Osteoblast (primary cell): ENCODE measurements at regions not wholly inside any gene's neighbourhood (a gene's known extent, or its start where the extent isn't known, plus 50 kb on each side); places are given as distances from the start of the nearest gene placed in this dataset.

Experiments
- DNase-seq: peaks from one replicate; pipeline ENCODE4 v3.0.0; 2011; ENCODE audit warnings: low spot score, mixed read lengths; ENCODE audit not compliant: insufficient read length; ENCODE audit errors: missing footprints
- H2AFZ ChIP-seq: 2 replicates; pipeline ENCODE4 v1.6.0; 2011; ENCODE audit warnings: mild to moderate bottlenecking, low read length
- H3K27ac ChIP-seq: 2 replicates; pipeline ENCODE4 v1.5.1; 2011; ENCODE audit warnings: mild to moderate bottlenecking, low read depth, low read length, moderate library complexity
- H3K27me3 ChIP-seq: 2 replicates; pipeline ENCODE4 v1.6.0; 2012; ENCODE audit warnings: mild to moderate bottlenecking, control low read depth, inconsistent platforms, low read length, moderate library complexity; ENCODE audit not compliant: insufficient read depth
- H3K36me3 ChIP-seq: 2 replicates; pipeline ENCODE4 v1.5.1; 2011; ENCODE audit warnings: mild to moderate bottlenecking, low read length, control low read depth, moderate library complexity; ENCODE audit not compliant: insufficient read depth
- H3K4me1 ChIP-seq: 2 replicates; pipeline ENCODE4 v1.5.1; 2011; ENCODE audit warnings: mild to moderate bottlenecking, low read length, control low read depth, moderate library complexity; ENCODE audit not compliant: insufficient read depth
- H3K4me2 ChIP-seq: 2 replicates; pipeline ENCODE4 v1.6.0; 2011; ENCODE audit warnings: mild to moderate bottlenecking, low read length; ENCODE audit not compliant: insufficient read depth
- H3K4me3 ChIP-seq: fragments of 200-600 bp; sonication (generic); 3 replicates; pipeline ENCODE4 v1.5.1; 2012; ENCODE audit warnings: mild to moderate bottlenecking, low read length, inconsistent platforms; ENCODE audit not compliant: insufficient read depth
- H3K79me2 ChIP-seq: 2 replicates; pipeline ENCODE4 v1.6.0; 2012; ENCODE audit warnings: mild to moderate bottlenecking, low read length, control low read depth, inconsistent platforms; ENCODE audit not compliant: insufficient read depth
- H3K9me3 ChIP-seq: 2 replicates; pipeline ENCODE4 v1.5.1; 2011; ENCODE audit warnings: low read depth, low read length, control low read depth
- H4K20me1 ChIP-seq: 2 replicates; pipeline ENCODE4 v1.6.0; 2012; ENCODE audit warnings: mild to moderate bottlenecking, low read length, control low read depth; ENCODE audit not compliant: insufficient read depth
- CTCF ChIP-seq: IDR thresholded peaks from 2 replicates; pipeline ENCODE4 v1.5.1; 2011; ENCODE audit warnings: mild to moderate bottlenecking, low read depth, low read length, moderate library complexity; ENCODE audit errors: extremely low read depth

GRCh38 chr10:123294886-123295285 lies 140.7 kb downstream of the BUB3 start:
- Histone ChIP-seq H3K9me3 (no peaks in the 10 kb centered on the region), H3K36me3 (no peaks in the 10 kb centered on the region), H2AFZ (no peak overlapping the region), H3K4me2 (no peak overlapping the region), H3K79me2 (no peaks in the 10 kb centered on the region), H3K27ac (no peak overlapping the region), H3K27me3 (no peaks in the 10 kb centered on the region), H3K4me1 (no peaks in the 10 kb centered on the region), H4K20me1 (no peaks in the 10 kb centered on the region), H3K4me3 (no peak overlapping the region)
- no peak for TF ChIP-seq CTCF
- DNase-seq: no peak

GRCh38 chr10:123295644-123296043 lies 141.4 kb downstream of the BUB3 start:
- TF ChIP-seq CTCF: no peak
- H4K20me1 ChIP-seq: no peaks in the 10 kb centered on the region
- H3K9me3 ChIP-seq: no peaks in the 10 kb centered on the region
- no peak for DNase-seq
- no peak overlapping the region for H3K4me3 ChIP-seq
- no peaks in the 10 kb centered on the region for H3K36me3 ChIP-seq
- H3K79me2 ChIP-seq: no peaks in the 10 kb centered on the region
- no peak overlapping the region for H3K27ac ChIP-seq
- H3K4me1 ChIP-seq: no peaks in the 10 kb centered on the region
- no peaks in the 10 kb centered on the region for H3K27me3 ChIP-seq
- no peak overlapping the region for H3K4me2 ChIP-seq
- no peak overlapping the region for H2AFZ ChIP-seq

- H3K79me2 ChIP-seq: no peaks in the 10 kb centered on the region
- H3K4me1 ChIP-seq: peaks cover 11% of the 10 kb centered on the region
- no peaks in the 10 kb centered on the region for H3K9me3 ChIP-seq
- no peak overlapping the region for H3K4me2 ChIP-seq
- no peaks in the 10 kb centered on the region for H3K36me3 ChIP-seq
- TF ChIP-seq CTCF: no peak
- DNase-seq: no peak
- no peak overlapping the region for H3K4me3 ChIP-seq
- H3K27me3 ChIP-seq: no peaks in the 10 kb centered on the region
- H3K27ac ChIP-seq: no peak overlapping the region
- H4K20me1 ChIP-seq: no peaks in the 10 kb centered on the region
- H2AFZ ChIP-seq: no peak overlapping the region
Observed at GRCh38 chr10:123297175-123297574, 143.0 kb downstream of the BUB3 start.

GRCh38 chr10:123298583-123298982 lies 144.4 kb downstream of the BUB3 start:
- H3K4me2 ChIP-seq: no peak overlapping the region
- no peak for TF ChIP-seq CTCF
- no peaks in the 10 kb centered on the region for H3K36me3 ChIP-seq
- no peaks in the 10 kb centered on the region for H3K9me3 ChIP-seq
- H3K27me3 ChIP-seq: no peaks in the 10 kb centered on the region
- no peaks in the 10 kb centered on the region for H4K20me1 ChIP-seq
- H3K27ac ChIP-seq: no peak overlapping the region
- H3K79me2 ChIP-seq: no peaks in the 10 kb centered on the region
- DNase-seq: no peak
- peaks cover 11% of the 10 kb centered on the region for H3K4me1 ChIP-seq
- no peak overlapping the region for H2AFZ ChIP-seq
- H3K4me3 ChIP-seq: no peak overlapping the region
